ENCODE measurements at regions not wholly inside any gene's neighbourhood (a gene's known extent, or its start where the extent isn't known, plus 50 kb on each side); places are given as distances from the start of the nearest gene placed in this dataset.
"Not testable (repeated sequence)": the region's sequence is repeated elsewhere in the genome, so short reads cannot be mapped to it uniquely, and the experiment has no call there.

GRCh38 chr15:91371345-91371744 is 271.3 kb downstream of the SV2B start:
- not testable (repeated sequence) for TF ChIP-seq CTCF (optimal IDR thresholded peaks at IDR 0.05 in 1 of 3, IDR thresholded peaks at IDR 0.05 in 1 of 3, conservative IDR thresholded peaks at IDR 0.05 in 1 of 3; ENCODE audit: extremely low read depth in 1 of 3, insufficient read depth in 2 of 3, low read length in 3 of 3); EZH2 (IDR thresholded peaks at IDR 0.05; ENCODE audit: low read length)

Measured in keratinocyte (primary cell).